Activated B cell treated with CpG ODN at 0.5 μM for 24 hours (primary cell): ENCODE measurements at regions not wholly inside any gene's neighbourhood (a gene's known extent, or its start where the extent isn't known, plus 50 kb on each side); places are given as distances from the start of the nearest gene placed in this dataset.

Experiments used
- ATAC-seq: fragments of 200-7000 bp; cut with Tn5 transposase; one replicate; pipeline ENCODE4 v1.10.0; 2021; ENCODE audit warnings: low read depth, mild to moderate bottlenecking, moderate library complexity
- CTCF ChIA-PET: fragments of 350-600 bp; sonication (Branson Sonifier 250); formaldehyde crosslinking; loops from one replicate; lab custom pipeline; 2021; ENCODE audit warnings: antibody characterized with exemption; lab: Charles Lee
- POLR2A ChIA-PET: fragments of 350-600 bp; sonication (Branson Sonifier 250); formaldehyde crosslinking; loops from one replicate; lab custom pipeline; 2021; ENCODE audit warnings: antibody characterized with exemption; lab: Charles Lee
- DNase-seq: peaks from one replicate; pipeline ENCODE4 v3.0.0; 2022
- H3K27ac Mint-ChIP-seq: one replicate; pipeline ENCODE4 v1.8.0; 2020; ENCODE audit warnings: mixed read lengths
- H3K27me3 Mint-ChIP-seq: one replicate; pipeline ENCODE4 v1.8.0; 2021; ENCODE audit warnings: mixed read lengths
- H3K36me3 Mint-ChIP-seq: one replicate; pipeline ENCODE4 v1.8.0; 2021; ENCODE audit warnings: low read depth, mixed read lengths
- H3K4me1 Mint-ChIP-seq: one replicate; pipeline ENCODE4 v1.8.0; 2021; ENCODE audit warnings: mixed read lengths
- H3K4me3 Mint-ChIP-seq: one replicate; pipeline ENCODE4 v1.8.0; 2020; ENCODE audit warnings: mild to moderate bottlenecking, mixed read lengths
- H3K9me3 Mint-ChIP-seq: one replicate; pipeline ENCODE4 v1.8.0; 2020; ENCODE audit warnings: mixed read lengths
- intact Hi-C: fragments of 100-400 bp; cut with micrococcal nuclease; formaldehyde crosslinking; loops from one replicate; pipeline ENCODE4 v1.15.1; 2024
- TF ChIP-seq, protein P1 (sequence below): fragments of 200-600 bp; IDR thresholded peaks from one replicate; pipeline ENCODE4 v1.8.0; 2022; ENCODE audit warnings: antibody characterized with exemption, mild to moderate bottlenecking

DNA sequence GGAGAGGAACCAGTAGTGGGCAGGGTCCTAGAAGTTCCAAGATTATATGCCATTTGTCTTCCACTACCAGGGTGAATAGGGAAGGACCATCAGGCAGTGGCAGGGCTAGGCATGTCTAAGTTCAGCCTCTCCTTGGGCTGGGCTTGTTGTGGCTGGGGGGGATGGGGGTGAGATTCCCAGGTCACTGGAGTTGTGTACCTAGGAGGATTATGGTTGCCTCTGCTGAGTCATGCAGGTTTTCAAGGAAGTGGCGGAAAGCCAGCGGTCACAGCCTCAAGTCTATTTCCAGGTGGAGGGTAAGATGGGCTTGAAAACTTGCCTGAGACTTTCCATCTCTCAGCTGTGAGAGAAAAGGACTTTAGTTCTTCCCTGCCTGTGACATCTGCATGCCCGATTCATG lies 1407.1 kb downstream of the SI start:
- H3K27ac Mint-ChIP-seq = no peak overlapping the region
- intact Hi-C loops = no loop called here
- TF ChIP-seq, protein P1, sequence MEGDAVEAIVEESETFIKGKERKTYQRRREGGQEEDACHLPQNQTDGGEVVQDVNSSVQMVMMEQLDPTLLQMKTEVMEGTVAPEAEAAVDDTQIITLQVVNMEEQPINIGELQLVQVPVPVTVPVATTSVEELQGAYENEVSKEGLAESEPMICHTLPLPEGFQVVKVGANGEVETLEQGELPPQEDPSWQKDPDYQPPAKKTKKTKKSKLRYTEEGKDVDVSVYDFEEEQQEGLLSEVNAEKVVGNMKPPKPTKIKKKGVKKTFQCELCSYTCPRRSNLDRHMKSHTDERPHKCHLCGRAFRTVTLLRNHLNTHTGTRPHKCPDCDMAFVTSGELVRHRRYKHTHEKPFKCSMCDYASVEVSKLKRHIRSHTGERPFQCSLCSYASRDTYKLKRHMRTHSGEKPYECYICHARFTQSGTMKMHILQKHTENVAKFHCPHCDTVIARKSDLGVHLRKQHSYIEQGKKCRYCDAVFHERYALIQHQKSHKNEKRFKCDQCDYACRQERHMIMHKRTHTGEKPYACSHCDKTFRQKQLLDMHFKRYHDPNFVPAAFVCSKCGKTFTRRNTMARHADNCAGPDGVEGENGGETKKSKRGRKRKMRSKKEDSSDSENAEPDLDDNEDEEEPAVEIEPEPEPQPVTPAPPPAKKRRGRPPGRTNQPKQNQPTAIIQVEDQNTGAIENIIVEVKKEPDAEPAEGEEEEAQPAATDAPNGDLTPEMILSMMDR = no peak
- no peak overlapping the region for H3K4me3 Mint-ChIP-seq
- H3K9me3 Mint-ChIP-seq = peaks cover 5% of the 10 kb centered on the region
- DNase-seq (no peak), ATAC-seq (no peak)
- H3K4me1 Mint-ChIP-seq = no peaks in the 10 kb centered on the region
- ChIA-PET CTCF (no interaction called here), POLR2A (no interaction called here)
- H3K36me3 Mint-ChIP-seq = no peaks in the 10 kb centered on the region
- no peaks in the 10 kb centered on the region for H3K27me3 Mint-ChIP-seq

DNA sequence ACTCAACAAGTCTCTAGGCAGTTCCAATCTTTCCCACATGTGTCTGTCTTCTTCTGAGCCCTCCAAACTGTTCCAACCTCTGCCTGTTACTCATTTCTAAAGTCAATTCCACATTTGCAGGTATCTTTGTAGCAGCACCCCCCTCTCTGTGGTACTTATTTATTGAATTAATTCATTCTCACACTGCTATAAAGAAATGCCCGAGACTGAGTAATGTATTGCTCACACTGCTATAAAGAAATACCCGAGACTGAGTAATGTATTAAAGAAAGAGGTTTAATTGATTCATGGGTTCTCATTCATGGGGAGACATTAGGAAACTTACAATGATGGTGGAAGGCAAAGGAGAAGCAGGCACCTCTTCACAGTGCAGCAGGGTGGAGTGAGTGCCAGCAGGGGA lies 1413.8 kb downstream of the SI start:
- intact Hi-C loops = no loop called here
- no peaks in the 10 kb centered on the region for H3K27me3 Mint-ChIP-seq
- no peaks in the 10 kb centered on the region for H3K36me3 Mint-ChIP-seq
- ATAC-seq (no peak), DNase-seq (no peak)
- H3K27ac Mint-ChIP-seq = no peak overlapping the region
- POLR2A ChIA-PET = no interaction called here
- CTCF ChIA-PET = no interaction called here
- peaks cover 14% of the 10 kb centered on the region for H3K9me3 Mint-ChIP-seq
- TF ChIP-seq, protein P1 = no peak
- H3K4me3 Mint-ChIP-seq = no peak overlapping the region
- no peaks in the 10 kb centered on the region for H3K4me1 Mint-ChIP-seq

DNA sequence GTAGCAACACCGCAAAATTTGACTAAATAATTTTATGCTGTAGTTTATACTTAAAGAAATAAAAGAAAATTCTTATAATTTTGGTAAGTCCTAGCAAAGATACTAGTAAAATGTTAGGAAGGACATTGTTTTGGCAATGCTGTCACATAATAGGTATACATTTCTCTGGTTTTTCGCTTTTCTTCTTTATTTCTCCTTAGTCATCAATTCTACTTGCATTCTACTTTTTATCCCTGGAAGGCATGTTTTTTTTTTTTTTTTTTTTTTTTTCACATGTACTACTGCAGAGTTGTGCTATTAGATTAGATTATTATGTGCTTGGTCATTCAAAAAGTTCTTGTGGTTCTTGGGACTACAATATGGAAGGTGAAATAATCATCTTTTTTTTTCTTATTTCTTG lies 1421.2 kb downstream of the SI start:
- CTCF ChIA-PET = no interaction called here
- Mint-ChIP-seq H3K27ac (no peak overlapping the region), H3K27me3 (no peaks in the 10 kb centered on the region), H3K9me3 (peaks cover 6% of the 10 kb centered on the region), H3K4me3 (no peak overlapping the region), H3K36me3 (no peaks in the 10 kb centered on the region), H3K4me1 (no peaks in the 10 kb centered on the region)
- POLR2A ChIA-PET = no interaction called here
- DNase-seq = no peak
- TF ChIP-seq, protein P1 = no peak
- ATAC-seq = no peak
- intact Hi-C loops = no loop called here

DNA sequence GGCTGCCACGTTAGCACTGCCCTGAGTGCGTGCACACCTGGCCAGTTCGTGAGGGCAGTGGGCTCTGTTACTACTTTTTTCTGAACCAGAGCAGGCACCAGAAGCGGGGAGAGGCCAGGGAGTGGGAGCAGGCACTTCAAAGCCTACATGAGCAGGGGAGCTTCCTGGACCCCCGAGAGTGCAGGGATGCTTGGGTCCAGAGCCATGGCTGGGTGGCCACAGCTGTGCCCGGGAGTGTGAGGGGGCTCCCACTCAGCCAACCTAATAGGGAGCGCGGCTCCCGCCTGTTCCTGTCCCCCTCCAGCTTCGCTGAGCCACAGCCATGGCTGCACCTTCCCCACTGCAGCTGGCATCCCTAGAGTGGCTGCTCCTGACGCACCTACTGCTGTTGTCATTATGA lies 1423.3 kb downstream of the SI start:
- no peaks in the 10 kb centered on the region for H3K4me1 Mint-ChIP-seq
- H3K27ac Mint-ChIP-seq = no peak overlapping the region
- H3K9me3 Mint-ChIP-seq = peaks cover 4% of the 10 kb centered on the region
- ChIA-PET CTCF (no interaction called here), POLR2A (no interaction called here)
- intact Hi-C loops = no loop called here
- no peak for ATAC-seq
- no peak for DNase-seq
- no peak overlapping the region for H3K4me3 Mint-ChIP-seq
- H3K27me3 Mint-ChIP-seq = no peaks in the 10 kb centered on the region
- no peaks in the 10 kb centered on the region for H3K36me3 Mint-ChIP-seq
- TF ChIP-seq, protein P1 = no peak

DNA sequence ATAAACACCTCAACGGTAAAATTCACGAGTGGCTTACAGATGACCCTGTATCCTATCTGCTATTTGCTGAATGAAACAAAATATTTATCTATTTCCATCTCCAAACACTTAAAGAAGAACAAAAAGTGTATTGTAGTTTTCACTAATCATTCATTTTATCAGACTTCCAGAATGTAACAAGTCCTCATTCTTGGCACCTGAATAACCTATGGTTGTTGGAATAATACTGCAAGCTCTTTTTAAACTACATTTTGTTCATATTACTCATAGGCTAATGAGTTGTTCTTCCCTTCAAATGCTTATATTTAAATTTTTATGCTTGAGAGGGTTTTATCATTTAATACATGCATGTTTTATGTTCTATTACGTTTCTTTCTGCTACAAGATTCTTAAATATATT lies 1434.1 kb downstream of the SI start:
- ChIA-PET POLR2A (no interaction called here), CTCF (no interaction called here)
- no peak overlapping the region for H3K4me3 Mint-ChIP-seq
- DNase-seq (no peak), ATAC-seq (no peak)
- intact Hi-C loops = no loop called here
- no peak overlapping the region for H3K27ac Mint-ChIP-seq
- TF ChIP-seq, protein P1 = no peak
- no peaks in the 10 kb centered on the region for H3K4me1 Mint-ChIP-seq
- H3K27me3 Mint-ChIP-seq = no peaks in the 10 kb centered on the region
- no peaks in the 10 kb centered on the region for H3K36me3 Mint-ChIP-seq
- peaks cover 8% of the 10 kb centered on the region for H3K9me3 Mint-ChIP-seq
